ENCODE measurements at regions not wholly inside any gene's neighbourhood (a gene's known extent, or its start where the extent isn't known, plus 50 kb on each side); places are given as distances from the start of the nearest gene placed in this dataset.

DNA sequence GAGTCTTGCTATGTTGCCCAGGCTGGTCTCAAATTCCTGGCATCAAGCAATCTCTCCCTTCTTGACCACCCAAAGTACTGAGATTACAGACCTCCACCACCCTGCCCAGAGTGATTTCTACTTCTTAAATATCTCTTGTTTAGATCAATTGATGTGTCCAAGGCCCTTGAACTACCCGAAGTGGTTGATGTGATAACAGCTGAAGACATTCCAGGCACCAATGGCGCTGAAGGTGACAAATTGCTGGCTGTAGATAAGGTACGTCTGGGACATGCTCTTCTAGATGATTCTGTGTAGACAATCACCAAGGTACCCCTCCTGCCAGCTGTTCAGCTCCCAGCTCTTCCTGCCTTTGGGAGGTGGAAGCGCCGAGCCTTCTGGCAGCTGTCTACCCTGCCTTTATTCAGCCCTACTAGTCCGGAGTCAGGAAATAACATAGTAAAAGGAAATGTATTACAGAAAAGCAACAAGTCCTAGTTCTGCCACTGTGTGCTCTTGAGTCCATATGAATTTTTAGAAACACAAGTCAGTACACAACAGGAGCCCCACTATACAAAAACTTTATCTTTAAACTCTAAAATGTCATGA is 61.3 kb upstream of the BZW1 start:
- no peak for DNase-seq (ENCODE audit: low spot score)
- in situ Hi-C loops (cut with HindIII; ENCODE audit: low sequenced_read_pairs), result no loop called here

DNA sequence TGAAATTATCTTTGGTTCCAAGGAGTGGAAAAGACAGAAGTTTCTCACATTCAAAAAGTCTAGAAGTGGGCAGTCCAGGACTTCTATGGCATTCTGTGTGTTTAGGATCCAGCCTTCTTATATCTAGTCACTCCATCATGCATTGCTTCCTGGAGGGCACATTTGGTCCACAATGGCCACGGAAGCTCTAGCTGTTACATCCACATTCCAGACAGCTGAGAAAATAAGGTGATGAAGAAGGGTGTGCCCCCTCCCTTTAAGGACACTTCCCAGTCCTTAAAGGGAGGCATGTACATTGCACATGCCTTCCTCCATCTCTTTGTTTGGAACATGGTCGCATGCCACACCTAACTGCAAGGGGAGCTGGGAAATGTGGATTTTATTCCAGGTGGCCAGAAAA is 59.9 kb upstream of the BZW1 start:
- in situ Hi-C loops (cut with HindIII; ENCODE audit: low sequenced_read_pairs), result no loop called here
- no peak for DNase-seq (ENCODE audit: low spot score)

GRCh38 chr2:200752332-200752731 is 59.4 kb upstream of the BZW1 start:
- in situ Hi-C loops (cut with HindIII; ENCODE audit: low sequenced_read_pairs), result no loop called here
- no peak for DNase-seq (ENCODE audit: low spot score)

GRCh38 chr2:200752835-200753234 is 58.9 kb upstream of the BZW1 start:
- in situ Hi-C loops (cut with HindIII; ENCODE audit: low sequenced_read_pairs), result no loop called here
- no peak for DNase-seq (ENCODE audit: low spot score)

- DNase-seq (ENCODE audit: low spot score), result no peak
- in situ Hi-C loops (cut with HindIII; ENCODE audit: low sequenced_read_pairs), result no loop called here
These were observed 54.9 kb upstream of the BZW1 start for GRCh38 chr2:200756618-200757321.

GRCh38 chr2:200757399-200757798 is 54.3 kb upstream of the BZW1 start:
- in situ Hi-C loops (cut with HindIII; ENCODE audit: low sequenced_read_pairs), result no loop called here

GRCh38 chr2:200758341-200758740 is 53.4 kb upstream of the BZW1 start:
- in situ Hi-C loops (cut with HindIII; ENCODE audit: low sequenced_read_pairs), result no loop called here
- no peak for DNase-seq (ENCODE audit: low spot score)

More at GRCh38 chr2:200757399-200757798, 54.3 kb upstream of the BZW1 start:
- DNase-seq (ENCODE audit: low spot score), result no peak

- DNase-seq (ENCODE audit: low spot score), result no peak
- in situ Hi-C loops (cut with HindIII; ENCODE audit: low sequenced_read_pairs), result no loop called here
These were observed 50.4 kb upstream of the BZW1 start for GRCh38 chr2:200761266-200761665.

Measured in G401 (cell line).